ENCODE measurements at regions not wholly inside any gene's neighbourhood (a gene's known extent, or its start where the extent isn't known, plus 50 kb on each side); places are given as distances from the start of the nearest gene placed in this dataset.
A peak's percentile ranks its signal among the peaks of the same experiment; 100 is the strongest.

- no peaks in the 10 kb centered on the region; a peak in 1 of 7 replicates for H3K36me3 Mint-ChIP-seq (ENCODE audit: insufficient read depth in 1 of 3, low read depth in 3 of 3)
- no peaks in the 10 kb centered on the region for H3K79me1 ChIP-seq (ENCODE audit: insufficient read depth, low read depth, low read length, poor library complexity, severe bottlenecking)
- H2BK20ac ChIP-seq (ENCODE audit: low read depth, low read length, poor library complexity, severe bottlenecking) = no peak overlapping the region
- H2BK120ac ChIP-seq (ENCODE audit: low read depth, low read length, poor library complexity, severe bottlenecking) = no peak overlapping the region
- no peak overlapping the region for H4K5ac ChIP-seq (ENCODE audit: insufficient read length, low read depth, low read length)
- no peak overlapping the region for H3T11ph ChIP-seq (ENCODE audit: low read length)
- H2BK12ac ChIP-seq (ENCODE audit: insufficient read length, low read depth, low read length) = peak overlapping the region; percentile 71
- no peak overlapping the region for H4K8ac ChIP-seq (replicated peaks; ENCODE audit: insufficient read length, low read depth, low read length)
- H4K91ac ChIP-seq (ENCODE audit: insufficient read length, low read depth, low read length) = no peak overlapping the region
- no peak overlapping the region for H3K23ac ChIP-seq (ENCODE audit: insufficient read length, low read depth, low read length)
- H3K9me3 Mint-ChIP-seq = no peaks in the 10 kb centered on the region
- H3K27ac ChIP-seq (ENCODE audit: insufficient read length, low read depth, low read length) = no peak overlapping the region
- no peak overlapping the region for H2BK5ac ChIP-seq (ENCODE audit: insufficient read length, low read length)
- DNase-seq = no peak
- peaks cover 53 to 54% of the 10 kb centered on the region in 2 experiments for H3K4me1 Mint-ChIP-seq
- H3K4me1 ChIP-seq (ENCODE audit: insufficient read depth, low read length) = peaks cover 11% of the 10 kb centered on the region; the same call in 1 of the 2 replicates
- H3K27me3 Mint-ChIP-seq (ENCODE audit: low read depth) = no peaks in the 10 kb centered on the region
- H2AK5ac ChIP-seq (ENCODE audit: insufficient read length, low read length) = no peak overlapping the region
- no peak overlapping the region for H3K4me3 Mint-ChIP-seq
- TF ChIP-seq, protein P1, sequence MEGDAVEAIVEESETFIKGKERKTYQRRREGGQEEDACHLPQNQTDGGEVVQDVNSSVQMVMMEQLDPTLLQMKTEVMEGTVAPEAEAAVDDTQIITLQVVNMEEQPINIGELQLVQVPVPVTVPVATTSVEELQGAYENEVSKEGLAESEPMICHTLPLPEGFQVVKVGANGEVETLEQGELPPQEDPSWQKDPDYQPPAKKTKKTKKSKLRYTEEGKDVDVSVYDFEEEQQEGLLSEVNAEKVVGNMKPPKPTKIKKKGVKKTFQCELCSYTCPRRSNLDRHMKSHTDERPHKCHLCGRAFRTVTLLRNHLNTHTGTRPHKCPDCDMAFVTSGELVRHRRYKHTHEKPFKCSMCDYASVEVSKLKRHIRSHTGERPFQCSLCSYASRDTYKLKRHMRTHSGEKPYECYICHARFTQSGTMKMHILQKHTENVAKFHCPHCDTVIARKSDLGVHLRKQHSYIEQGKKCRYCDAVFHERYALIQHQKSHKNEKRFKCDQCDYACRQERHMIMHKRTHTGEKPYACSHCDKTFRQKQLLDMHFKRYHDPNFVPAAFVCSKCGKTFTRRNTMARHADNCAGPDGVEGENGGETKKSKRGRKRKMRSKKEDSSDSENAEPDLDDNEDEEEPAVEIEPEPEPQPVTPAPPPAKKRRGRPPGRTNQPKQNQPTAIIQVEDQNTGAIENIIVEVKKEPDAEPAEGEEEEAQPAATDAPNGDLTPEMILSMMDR (conservative IDR thresholded peaks at IDR 0.05) = no peak
- H3K27me3 ChIP-seq (ENCODE audit: insufficient read depth, low read length) = no peaks in the 10 kb centered on the region
- no peak overlapping the region for H2AFZ ChIP-seq (ENCODE audit: low read length)
- H3K56ac ChIP-seq (ENCODE audit: insufficient read length, low read depth, low read length) = no peak overlapping the region
- H4K20me1 ChIP-seq (ENCODE audit: control insufficient read depth, insufficient read depth, insufficient read length) = no peaks in the 10 kb centered on the region
- H3K18ac ChIP-seq (ENCODE audit: insufficient read length, low read depth, low read length) = no peak overlapping the region
- H3K9ac ChIP-seq (ENCODE audit: extremely low read depth, insufficient read length, low read length) = no peak overlapping the region
- no peaks in the 10 kb centered on the region for H3K23me2 ChIP-seq (ENCODE audit: insufficient read length, low read depth, low read length, poor library complexity, severe bottlenecking)
- H3K9me3 ChIP-seq (ENCODE audit: control insufficient read depth, low read depth, low read length) = no peaks in the 10 kb centered on the region
- WGBS (ENCODE audit: extremely low coverage, insufficient read length, low lambda C conversion rate) = no CpG with 5 or more reads among the region's 1 CpG
- H3K14ac ChIP-seq (ENCODE audit: insufficient read depth, low read length) = no peak overlapping the region
- H3K4me2 ChIP-seq (ENCODE audit: insufficient read depth, insufficient read length, low read length) = no peak overlapping the region
- H3K27ac Mint-ChIP-seq = no peak overlapping the region
- H2BK15ac ChIP-seq (ENCODE audit: low read depth, low read length) = no peak overlapping the region
- no peaks in the 10 kb centered on the region for H3K79me2 ChIP-seq (ENCODE audit: insufficient read depth, low read length)
- no peak overlapping the region for H3K4ac ChIP-seq (ENCODE audit: low read depth, low read length)
Observed at GRCh38 chr2:16100006-16100405, 159.7 kb downstream of the MYCN start.

Measured in H9 (cell line).